Heart left ventricle (tissue), 16 donors: ENCODE measurements at regions not wholly inside any gene's neighbourhood (a gene's known extent, or its start where the extent isn't known, plus 50 kb on each side); places are given as distances from the start of the nearest gene placed in this dataset.

Experiments used
- ATAC-seq, 4 donors: fragments of 200-7000 bp; cut with Tn5 transposase; one replicate each; pipeline ENCODE4 v1.9.1; 2020 to 2022; ENCODE audit warnings: moderate library complexity in 4 of 4, mild to moderate bottlenecking in 3 of 4, moderate number of reproducible peaks in 1 of 4
- DNase-seq, 5 donors: peaks; one replicate each; pipeline ENCODE4 v3.0.0-alpha.2; 2020
- H3K27ac ChIP-seq, 12 donors: fragments of 200-600 bp; sonication (generic) in 4 of 12; one replicate each; pipeline versions ENCODE4 v1.5.0 to v1.8.0; 2016 to 2022; ENCODE audit warnings: mild to moderate bottlenecking in 2 of 12
- H3K27me3 ChIP-seq, 9 donors: fragments of 200-600 bp; sonication (generic) in 2 of 9; one replicate each; pipeline versions ENCODE4 v1.5.1 to v1.8.0; 2016 to 2022; ENCODE audit warnings: mild to moderate bottlenecking in 3 of 9
- H3K36me3 ChIP-seq, 9 donors: fragments of 200-600 bp; sonication (generic) in 2 of 9; one replicate each; pipeline versions ENCODE4 v1.5.0 to v1.8.0; 2018 to 2022; ENCODE audit warnings: mild to moderate bottlenecking in 2 of 9
- H3K4me1 ChIP-seq, 12 donors: fragments of 200-600 bp; sonication (generic) in 4 of 12; one replicate each; pipeline versions ENCODE4 v1.5.0 to v1.8.0; 2016 to 2022; ENCODE audit warnings: mild to moderate bottlenecking in 3 of 12
- H3K4me3 ChIP-seq, 12 donors: fragments of 200-600 bp; sonication (generic) in 4 of 12; one replicate each; pipeline versions ENCODE4 v1.5.0 to v1.8.0; 2017 to 2022; ENCODE audit warnings: mild to moderate bottlenecking in 9 of 12, moderate library complexity in 4 of 12
- H3K9me3 ChIP-seq, 12 donors: fragments of 200-600 bp; sonication (generic) in 4 of 12; one replicate each; pipeline versions ENCODE4 v1.5.0 to v1.8.0; 2016 to 2022; ENCODE audit warnings: mild to moderate bottlenecking in 1 of 12
- POLR2A ChIP-seq, 2 donors: fragments of 450-650 bp; IDR thresholded peaks; one replicate each; pipeline ENCODE4 v1.6.1; 2017; ENCODE audit warnings: antibody characterized with exemption in 2 of 2, mild to moderate bottlenecking in 2 of 2, moderate library complexity in 2 of 2
- WGBS, 4 donors: extraction: QIAGEN DNeasy Blood & Tissue Kit in 2 of 4; methylation state at CpG; one replicate each; pipeline versions ENCODE4 v1.1.5 to v1.1.7; 2013 to 2018; 5-methylcytosine and 5-hydroxymethylcytosine counted together
- intact Hi-C, 10 donors: fragments of 100-400 bp; cut with DNase I; formaldehyde crosslinking; loops; one replicate each; pipeline versions ENCODE4 v1.11.1 to v1.14.2; 2022
- TF ChIP-seq, protein P1 (sequence below), 12 donors: fragments of 200-600 bp; sonication (generic) in 4 of 12; IDR thresholded peaks; one replicate each; pipeline versions ENCODE4 v1.5.0 to v1.8.0; 2018 to 2022; ENCODE audit warnings: antibody characterized with exemption in 12 of 12, mild to moderate bottlenecking in 5 of 12
- donor health status: ischemic (EF 13 %, LVEDD 7.1; RV severe dilation, severe dysfunction).
- donor health status: healthy with polysubstance abuse.
- donor health status: DM: no; HTN: yes; CAD: no.
- donor health status: DM: no; HTN: no; CAD: no.
- donor health status: ischemic (EF 25% LVEDD 6.9; RV normal size, moderate dysfunction).
- donor health status: ischemic (EF 25% LVEDD 5.7; RV mildly dilated, moderate dysfunction).
- donor health status: healthy.
- donor health status: DM: yes; HTN: yes; CAD: no.
- donor health status: ischemic (EF 35%, LVEDD 5.7; RV mildly dilated, moderate dysfunction).
- donor health status: nonischemic (EF 11% LVEDD 7.7; RV severe dilation, severe dysfunction).
- donor health status: DM: yes; HTN: yes; CAD: no.
- donor health status: PGD.
- donor health status: ischemic (EF 29% LVEDD 5.4; RV normal size, mild dysfunction).
- donor health status: nonischemic (EF 23%, LVEDD 6.1; RV moderate dilation, normal function).

DNA sequence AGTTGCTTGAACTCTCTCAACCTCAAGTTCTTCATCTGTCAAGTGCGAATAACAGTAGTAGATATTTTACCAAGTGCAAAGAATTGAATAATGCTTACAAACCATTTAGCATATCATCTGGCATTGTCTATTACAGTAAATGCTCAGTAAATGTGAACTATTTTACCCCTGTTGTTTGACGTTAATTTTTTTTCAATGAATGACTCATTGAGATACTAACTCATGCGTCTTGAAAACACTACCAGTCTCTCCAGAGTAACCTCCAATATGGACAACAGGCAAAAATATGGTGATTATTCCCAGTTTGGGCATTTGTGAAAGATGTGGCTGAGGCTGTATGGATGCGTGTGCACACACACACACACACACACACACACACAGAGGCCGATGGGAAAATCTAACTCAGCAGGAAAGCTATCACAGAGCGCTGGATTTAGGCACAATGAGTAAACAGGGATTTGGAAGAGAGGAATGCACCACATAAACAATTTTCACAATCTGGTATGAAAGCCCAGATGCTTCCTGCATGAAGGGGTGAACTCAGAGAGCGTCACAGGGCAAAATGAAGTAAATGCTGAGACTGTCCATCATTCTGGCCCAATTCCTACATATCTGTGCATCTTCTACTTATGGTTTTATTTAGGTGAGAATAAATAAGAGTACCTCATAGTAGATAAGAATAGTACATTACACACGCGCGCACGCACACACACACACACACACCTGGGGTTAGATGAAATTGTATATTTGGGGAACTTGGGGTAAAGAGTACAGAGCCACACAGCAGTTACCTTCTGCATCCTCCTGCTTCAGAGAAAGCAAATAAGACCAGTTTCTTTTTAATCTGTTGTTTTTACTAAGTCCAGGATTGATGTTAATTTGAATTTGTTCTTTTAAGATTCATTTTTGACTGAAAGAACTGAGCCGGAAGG is 128.7 kb downstream of the PALM2AKAP2 start:
- H3K4me3 ChIP-seq = no peak overlapping the region
- no peaks in the 10 kb centered on the region for H3K9me3 ChIP-seq
- H3K36me3 ChIP-seq = no peaks in the 10 kb centered on the region
- H3K27ac ChIP-seq = peak overlapping the region; percentile 33 to 83 (median 72)
- 79 to 86% (median 81%) methylated on average over 12 of the region's 12 CpGs for WGBS, 4 donors
- H3K27me3 ChIP-seq = no peaks in the 10 kb centered on the region
- DNase-seq (no peak), ATAC-seq (no peak)
- peaks cover 11 to 95% (median 61%) of the 10 kb centered on the region in 12 donors for H3K4me1 ChIP-seq
- intact Hi-C loops = loop anchor here in 5 of 10 donors (2.0 to 10.0 kb wide), 6 partner anchors 142 to 334 kb away; no protein-coding TSS in a partner anchor
- TF ChIP-seq POLR2A (IDR thresholded peaks at IDR 0.05) = no peak
- TF ChIP-seq, protein P1, sequence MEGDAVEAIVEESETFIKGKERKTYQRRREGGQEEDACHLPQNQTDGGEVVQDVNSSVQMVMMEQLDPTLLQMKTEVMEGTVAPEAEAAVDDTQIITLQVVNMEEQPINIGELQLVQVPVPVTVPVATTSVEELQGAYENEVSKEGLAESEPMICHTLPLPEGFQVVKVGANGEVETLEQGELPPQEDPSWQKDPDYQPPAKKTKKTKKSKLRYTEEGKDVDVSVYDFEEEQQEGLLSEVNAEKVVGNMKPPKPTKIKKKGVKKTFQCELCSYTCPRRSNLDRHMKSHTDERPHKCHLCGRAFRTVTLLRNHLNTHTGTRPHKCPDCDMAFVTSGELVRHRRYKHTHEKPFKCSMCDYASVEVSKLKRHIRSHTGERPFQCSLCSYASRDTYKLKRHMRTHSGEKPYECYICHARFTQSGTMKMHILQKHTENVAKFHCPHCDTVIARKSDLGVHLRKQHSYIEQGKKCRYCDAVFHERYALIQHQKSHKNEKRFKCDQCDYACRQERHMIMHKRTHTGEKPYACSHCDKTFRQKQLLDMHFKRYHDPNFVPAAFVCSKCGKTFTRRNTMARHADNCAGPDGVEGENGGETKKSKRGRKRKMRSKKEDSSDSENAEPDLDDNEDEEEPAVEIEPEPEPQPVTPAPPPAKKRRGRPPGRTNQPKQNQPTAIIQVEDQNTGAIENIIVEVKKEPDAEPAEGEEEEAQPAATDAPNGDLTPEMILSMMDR (IDR thresholded peaks at IDR 0.05) = no peak

DNA sequence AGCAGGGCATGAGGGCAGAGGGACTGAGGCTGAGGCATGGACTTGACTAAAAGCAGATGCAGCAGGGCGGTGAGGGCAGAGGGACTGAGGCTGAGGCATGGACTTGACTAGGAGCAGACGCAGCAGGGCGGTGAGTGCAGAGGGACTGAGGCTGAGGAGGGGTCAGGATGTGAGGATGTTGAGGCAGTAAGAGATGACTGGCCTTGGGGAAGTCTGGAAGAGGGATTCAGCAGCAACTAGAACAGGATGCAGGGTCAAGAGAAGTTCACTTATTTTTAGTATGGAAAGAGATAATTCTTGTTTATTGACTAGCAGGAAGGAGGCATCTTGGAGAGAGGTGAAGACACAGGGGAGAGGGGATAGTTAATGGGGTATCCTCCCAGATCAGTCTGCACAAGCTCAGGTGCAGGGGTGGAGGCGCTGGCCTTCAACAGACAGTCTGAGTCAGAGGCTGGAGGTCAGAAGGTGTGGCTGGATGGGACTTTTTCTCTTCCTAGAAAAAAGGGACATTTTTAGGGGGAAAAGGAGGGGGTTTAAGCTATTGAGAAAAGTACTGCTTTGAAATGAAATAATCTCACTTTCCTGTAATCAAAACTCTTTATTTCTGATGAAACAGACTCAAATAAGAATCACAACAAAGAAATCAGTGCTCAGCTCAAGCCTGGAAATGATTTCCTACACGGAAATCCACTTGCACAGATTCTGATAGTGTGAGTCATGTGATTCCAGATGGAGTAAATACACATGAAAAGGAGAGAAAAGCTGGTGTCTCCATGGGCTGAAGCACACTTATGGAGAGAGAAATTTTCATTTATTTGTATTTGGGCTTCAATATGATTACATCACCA is 130.9 kb downstream of the PALM2AKAP2 start:
- no peak for TF ChIP-seq POLR2A (IDR thresholded peaks at IDR 0.05)
- TF ChIP-seq, protein P1 (IDR thresholded peaks at IDR 0.05) = no peak
- intact Hi-C loops = loop anchor here in 3 of 10 donors (5.0 kb wide), 5 partner anchors 56 to 146 kb away; no protein-coding TSS in a partner anchor
- no peak overlapping the region for H3K4me3 ChIP-seq
- no peaks in the 10 kb centered on the region for H3K36me3 ChIP-seq
- DNase-seq (peak in 3 of 5 donors; percentile 35 to 42 (median 38)), ATAC-seq (peak in 3 of 4 donors; percentile 29 to 44 (median 31))
- 48 to 55% (median 52%) methylated on average over 5 of the region's 5 CpGs for WGBS, 4 donors
- peaks cover 11 to 89% (median 62%) of the 10 kb centered on the region in 12 donors for H3K4me1 ChIP-seq
- peak overlapping the region in 11 of 12 donors; percentile 43 to 81 (median 73) for H3K27ac ChIP-seq
- H3K9me3 ChIP-seq = no peaks in the 10 kb centered on the region
- H3K27me3 ChIP-seq = no peaks in the 10 kb centered on the region

GRCh38 chr9:109912082-109912582 is 132.1 kb downstream of the PALM2AKAP2 start:
- H3K27me3 ChIP-seq = no peaks in the 10 kb centered on the region
- H3K9me3 ChIP-seq = no peaks in the 10 kb centered on the region
- intact Hi-C loops = loop anchor here in 3 of 10 donors (5.0 kb wide), 5 partner anchors 55 to 145 kb away; no protein-coding TSS in a partner anchor
- TF ChIP-seq, protein P1 (IDR thresholded peaks at IDR 0.05) = no peak
- TF ChIP-seq POLR2A (IDR thresholded peaks at IDR 0.05) = no peak
- 47 to 57% (median 52%) methylated on average over 4 of the region's 4 CpGs for WGBS, 4 donors
- peak in 3 of 4 donors; percentile 38 to 73 (median 40) for ATAC-seq
- no peak overlapping the region for H3K4me3 ChIP-seq
- H3K36me3 ChIP-seq = no peaks in the 10 kb centered on the region
- peak in 2 of 5 donors; percentile 44 to 48 for DNase-seq
- peak overlapping the region; percentile 43 to 81 (median 72) for H3K27ac ChIP-seq
- H3K4me1 ChIP-seq = peaks cover 7 to 86% (median 56%) of the 10 kb centered on the region in 12 donors
